DMS53 treated with DMSO at 0.1 percent for 48 hours (cell line): ENCODE measurements at regions not wholly inside any gene's neighbourhood (a gene's known extent, or its start where the extent isn't known, plus 50 kb on each side); places are given as distances from the start of the nearest gene placed in this dataset.
"Not testable (repeated sequence)": the region's sequence is repeated elsewhere in the genome, so short reads cannot be mapped to it uniquely, and the experiment has no call there.

Source experiments
- DNase-seq: peaks from one replicate; lab custom pipeline; 2025; ENCODE audit not compliant: unreplicated experiment; lab: John Stamatoyannopoulos, UW

DNA sequence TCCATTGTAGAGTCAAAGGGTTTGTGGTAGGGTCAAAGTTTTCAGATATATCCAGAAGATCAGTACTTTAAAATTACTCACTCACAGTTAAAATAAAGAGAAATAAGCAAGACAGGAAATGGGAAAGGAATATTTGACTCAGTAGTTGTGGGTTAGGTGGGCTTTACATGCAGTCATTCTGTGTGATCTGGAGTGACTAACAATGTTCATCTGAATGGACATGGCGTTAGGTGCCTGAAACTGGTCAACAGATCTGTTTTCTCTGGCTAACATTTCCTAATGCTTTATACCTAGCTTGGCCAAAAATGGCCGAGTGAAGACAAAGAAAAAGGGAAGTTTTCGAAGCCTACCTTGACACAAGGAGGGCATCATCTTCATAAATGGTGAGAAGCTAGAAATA is 133.4 kb upstream of the SATB1 start:
- no peak for DNase-seq

DNA sequence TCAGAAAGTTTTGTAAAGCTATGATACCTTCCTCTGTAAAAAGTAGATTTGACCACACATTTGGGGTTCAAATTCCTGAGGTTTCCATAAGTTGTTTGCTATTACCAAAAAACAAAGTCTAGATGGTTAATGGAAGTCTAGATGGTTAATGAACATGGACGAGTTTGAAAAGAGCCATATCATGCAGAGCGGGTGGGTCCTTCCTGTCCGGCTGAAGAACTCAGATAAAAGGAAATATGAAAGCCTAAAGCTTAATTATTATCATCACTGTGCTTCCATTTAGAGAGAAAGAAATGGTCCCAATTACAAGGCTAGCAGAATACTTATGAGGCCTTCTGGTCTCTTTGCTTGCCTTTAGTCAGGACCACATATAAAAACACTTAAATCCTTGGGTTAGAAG is 132.1 kb upstream of the SATB1 start:
- no peak for DNase-seq

DNA sequence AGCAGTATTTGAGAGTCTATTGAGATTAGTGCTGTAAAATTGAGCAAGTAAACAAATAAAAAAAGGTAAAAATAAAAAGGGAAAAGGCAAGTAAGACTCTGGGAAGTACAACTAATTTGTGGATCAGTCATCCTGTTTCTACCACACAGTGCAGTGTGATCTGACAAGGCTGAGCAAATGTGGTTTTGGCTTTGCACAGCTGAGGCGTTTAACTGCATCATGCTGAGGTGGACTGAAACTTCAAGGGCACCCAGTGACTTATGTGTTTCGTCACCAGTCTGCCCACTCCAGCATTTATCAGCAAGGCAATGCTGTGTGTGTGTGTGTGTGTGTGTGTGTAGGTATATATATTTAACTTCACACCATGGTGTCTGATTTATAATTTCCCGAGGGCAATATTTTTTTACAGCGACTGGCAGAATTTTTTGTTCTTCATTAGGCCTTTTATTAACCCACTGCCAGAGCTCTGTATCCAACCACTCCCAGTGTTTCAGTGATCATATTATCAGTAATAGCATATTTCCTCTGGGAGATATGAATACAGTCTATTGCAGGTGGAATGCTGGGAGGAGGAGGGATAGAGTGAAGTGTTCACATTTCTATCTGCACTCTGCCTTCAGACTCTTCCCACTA is 131.5 kb upstream of the SATB1 start:
- no peak for DNase-seq

DNA sequence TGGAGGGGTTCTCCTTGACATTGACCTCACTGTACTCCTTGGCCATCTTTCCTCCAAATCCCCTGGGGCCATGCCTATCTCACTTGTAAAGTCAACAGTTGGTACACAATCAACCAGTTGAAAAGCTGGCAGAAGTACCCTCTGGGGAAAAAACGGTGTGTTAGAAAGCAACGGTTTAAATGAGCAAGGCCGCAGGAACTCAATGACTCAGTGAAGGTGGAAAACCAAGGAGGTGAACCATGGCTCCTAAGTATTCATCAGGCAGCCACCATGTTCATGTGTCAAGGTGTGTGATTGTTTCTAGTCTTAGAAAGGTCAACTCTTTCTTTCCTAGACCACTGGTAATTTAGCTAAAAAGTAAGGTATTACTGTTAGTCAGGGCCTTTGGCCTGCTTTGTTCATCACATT is 130.9 kb upstream of the SATB1 start:
- DNase-seq, result no peak

DNA sequence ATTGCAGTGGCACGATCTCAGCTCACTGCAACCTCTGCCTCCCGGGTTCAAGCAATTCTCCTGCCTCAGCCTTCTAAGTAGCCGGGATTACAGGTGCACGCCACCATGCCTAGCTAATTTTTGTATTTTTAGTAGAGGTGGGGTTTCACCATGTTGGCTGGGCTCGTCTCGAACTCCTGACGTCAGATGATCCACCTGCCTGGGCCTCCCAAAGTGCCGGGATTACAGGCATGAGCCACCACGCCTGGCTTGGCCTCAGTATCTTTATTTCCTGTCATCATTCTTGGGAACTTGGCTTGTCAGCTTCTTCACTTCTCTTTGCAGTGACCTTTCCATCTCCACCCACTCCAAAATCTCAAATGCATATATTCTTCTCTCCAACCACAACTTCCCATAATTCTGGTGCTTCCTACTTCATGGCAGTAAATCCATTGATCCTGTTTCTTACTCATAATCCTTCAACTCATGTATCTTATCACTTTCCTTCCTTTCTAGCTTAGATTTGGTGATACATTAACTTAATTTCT is 127.5 kb upstream of the SATB1 start:
- DNase-seq, result not testable (repeated sequence)

DNA sequence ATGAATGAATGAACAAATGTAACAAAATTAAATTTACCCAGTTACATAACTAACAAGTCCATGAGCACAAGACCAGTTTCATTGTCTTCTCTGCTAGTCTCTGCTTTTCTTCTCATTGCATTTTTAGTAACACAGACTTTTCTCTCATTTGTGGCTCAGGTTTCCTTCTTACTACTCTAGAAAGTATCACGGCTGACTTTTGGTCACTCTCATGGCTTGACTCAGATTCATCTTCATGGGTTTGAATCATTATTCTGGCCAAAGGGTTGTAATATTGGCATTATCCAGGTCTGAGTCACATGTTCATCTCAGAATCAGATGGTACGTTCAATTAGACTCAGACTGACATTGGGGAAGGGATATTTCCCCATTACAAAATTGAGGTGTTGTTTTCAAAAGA is 121.5 kb upstream of the SATB1 start:
- no peak for DNase-seq

DNA sequence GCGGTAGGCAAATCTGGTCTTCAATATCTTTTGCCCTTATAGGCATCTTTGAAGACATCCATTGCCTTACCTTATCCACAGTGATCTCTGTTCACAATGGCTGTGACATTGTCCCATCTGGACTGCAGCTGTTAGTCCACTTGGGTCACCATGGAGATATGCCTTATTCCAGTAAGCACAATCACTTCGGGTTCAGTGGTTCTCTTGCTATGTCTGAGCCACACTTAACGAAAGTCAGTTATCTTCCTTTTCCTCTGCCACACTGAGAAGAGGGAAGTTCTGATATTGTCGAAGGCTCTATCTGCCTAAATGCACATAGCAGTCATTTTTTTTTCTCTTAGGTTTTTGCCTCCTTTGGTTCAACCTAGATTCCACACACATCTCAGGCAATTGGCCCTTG is 119.0 kb upstream of the SATB1 start:
- DNase-seq, result no peak

DNA sequence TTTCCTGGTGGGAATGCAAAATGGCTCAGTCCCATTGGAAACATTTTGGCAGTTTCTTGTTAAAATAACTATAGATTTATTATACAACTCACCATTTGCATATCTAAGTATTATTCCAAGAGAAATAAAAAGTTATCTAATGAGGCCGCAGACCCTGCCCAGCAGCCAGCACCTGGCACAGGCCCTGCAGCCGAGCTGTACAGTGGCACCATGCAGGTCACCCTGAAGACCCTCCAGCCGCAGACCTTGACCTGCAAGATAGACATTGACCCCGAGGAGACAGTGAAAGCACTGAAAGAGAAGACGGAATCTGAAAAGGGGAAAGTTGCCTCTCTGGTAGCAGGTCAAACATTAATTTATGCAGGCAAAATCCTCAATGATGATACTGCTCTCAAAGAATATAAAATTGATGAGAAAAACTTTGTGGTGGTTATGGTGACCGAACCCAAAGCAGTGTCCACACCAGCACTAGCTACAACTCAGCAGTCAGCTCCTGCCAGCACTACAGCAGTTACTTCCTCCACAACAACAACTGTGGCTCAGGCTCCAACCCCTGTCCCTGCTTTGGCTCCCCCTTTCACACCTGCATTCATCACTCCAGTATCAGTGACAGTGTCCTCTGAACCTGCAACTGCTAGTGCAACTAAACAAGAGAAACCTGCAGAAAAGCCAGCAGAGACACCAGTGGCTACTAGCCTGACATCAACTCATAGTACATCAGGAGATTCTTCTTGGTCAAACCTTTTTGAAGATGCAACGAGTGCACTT is 113.5 kb upstream of the SATB1 start:
- DNase-seq, result no peak

DNA sequence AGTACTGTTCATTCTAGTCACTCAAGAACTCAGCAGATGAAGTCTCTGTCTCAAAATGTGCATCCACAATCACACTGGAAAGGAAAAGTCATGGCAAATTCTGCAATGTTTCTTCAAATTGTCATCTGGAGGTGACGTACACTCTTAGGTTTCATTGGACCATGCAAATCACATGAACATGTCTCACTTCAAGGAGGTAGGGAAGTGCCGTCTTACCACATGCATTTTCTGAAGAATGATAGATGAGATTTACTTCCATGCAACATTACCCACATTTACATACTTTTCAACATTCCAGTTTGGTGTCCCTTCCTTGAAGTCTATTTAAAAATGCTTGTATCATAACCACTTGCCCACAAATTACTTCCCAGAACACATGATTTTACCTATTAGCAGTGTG is 107.9 kb upstream of the SATB1 start:
- no peak for DNase-seq

DNA sequence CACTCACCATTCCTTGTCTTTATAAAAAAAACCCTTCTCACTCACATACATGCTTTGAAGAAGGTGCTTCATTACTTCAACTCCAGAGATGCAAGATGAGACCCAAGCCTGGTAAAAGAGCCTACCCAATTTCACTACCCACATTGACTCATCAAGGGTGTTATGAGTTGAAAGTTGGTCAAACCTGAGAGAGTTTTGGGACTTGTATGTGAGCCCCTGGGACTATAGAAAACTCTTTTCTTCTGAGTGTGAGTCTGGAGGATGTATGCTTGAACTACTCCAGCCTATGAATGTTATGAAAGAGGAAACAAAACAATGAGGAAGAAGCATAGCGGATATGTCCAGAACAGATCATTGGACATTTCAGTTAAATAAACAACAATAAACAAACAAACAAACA is 106.5 kb upstream of the SATB1 start:
- no peak for DNase-seq

DNA sequence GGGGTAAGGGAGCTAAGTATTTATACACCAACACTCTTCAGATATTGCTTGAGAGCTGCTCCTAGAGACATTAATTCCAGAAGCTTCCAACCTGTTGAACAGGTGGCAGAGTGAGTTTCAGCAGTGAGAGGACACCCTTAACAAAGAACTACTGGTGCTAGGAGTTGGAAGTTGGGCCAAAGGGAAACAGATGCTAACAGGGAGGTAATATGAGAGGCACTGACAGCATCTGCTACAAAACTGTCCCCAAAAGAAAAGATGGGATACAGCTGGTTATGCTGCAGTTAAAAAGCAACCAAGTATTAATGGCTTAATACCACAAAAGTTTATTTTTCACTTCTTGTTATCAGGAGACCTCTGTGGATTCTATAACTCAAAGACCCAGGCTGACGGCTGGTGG is 104.5 kb upstream of the SATB1 start:
- DNase-seq, result no peak

DNA sequence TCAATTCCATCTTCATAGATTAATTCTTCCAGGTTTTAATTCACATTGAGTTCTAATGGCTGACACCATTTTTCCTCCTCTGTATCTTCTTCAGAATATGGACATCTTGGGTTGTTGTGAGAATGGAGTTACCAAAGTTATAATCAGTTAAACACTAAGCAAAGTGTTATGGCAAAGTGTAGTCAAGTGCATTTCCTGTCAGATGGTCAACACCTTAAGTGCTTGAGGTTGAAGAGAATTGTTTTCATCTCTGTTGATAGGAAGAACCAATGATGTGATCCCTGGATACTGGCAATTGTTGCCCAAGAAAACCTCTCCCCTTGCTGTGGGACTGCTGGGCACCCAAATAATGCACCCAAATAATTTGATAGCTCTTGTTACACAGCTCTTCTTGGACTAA is 102.6 kb upstream of the SATB1 start:
- peak; percentile 1 for DNase-seq

DNA sequence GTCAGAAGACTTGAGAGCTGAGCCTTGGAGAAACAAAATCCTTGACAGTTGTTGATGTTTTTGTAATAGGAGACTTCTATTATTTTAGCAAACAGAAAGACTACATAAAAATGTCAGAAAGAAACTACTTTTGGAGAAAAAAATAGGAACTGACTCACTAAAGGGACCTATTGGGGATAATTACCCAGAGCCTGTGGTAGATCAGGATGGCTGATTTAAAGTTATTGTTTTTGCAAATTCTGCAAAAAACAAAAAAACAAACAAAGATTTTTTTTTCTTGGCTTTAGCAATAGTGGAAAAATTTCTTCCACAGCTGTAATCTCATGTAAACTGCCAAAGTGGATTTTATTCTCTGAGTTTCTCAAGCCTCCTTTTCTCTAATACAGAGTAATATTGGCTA is 101.5 kb upstream of the SATB1 start:
- no peak for DNase-seq

DNA sequence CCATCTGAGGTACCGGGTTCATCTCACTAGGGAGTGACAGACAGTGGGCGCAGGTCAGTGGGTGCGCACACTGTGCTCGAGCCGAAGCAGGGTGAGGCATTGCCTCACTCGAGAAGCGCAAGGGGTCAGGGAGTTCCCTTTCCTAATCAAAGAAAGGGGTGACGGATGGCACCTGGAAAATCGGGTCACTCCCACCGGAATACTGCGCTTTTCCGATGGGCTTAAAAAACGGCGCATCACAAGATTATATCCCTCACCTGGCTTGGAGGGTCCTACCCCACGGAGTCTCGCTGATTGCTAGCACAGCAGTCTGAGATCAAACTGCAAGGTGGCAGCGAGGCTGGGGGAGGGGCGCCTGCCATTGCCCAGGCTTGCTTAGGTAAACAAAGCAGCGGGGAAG is 91.0 kb upstream of the SATB1 start:
- not testable (repeated sequence) for DNase-seq

DNA sequence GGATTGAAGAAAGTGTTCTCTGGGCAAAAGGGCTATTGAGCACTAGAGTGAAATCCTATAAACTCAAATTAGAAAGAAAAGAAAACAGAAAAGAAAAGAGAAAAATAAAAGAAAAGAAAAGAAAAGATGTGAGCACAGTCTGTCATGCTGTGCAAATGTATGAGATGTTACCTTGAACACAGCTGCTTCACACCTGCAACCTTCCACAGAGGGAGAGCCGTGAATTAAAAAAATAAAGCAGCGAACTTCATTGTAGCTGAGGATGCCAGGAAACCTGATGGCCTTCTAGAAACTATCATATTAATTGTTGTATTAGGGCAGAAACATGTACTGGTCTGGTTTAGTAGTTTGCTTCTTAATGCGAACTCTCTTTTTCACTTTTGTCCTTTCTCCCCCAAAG is 88.0 kb upstream of the SATB1 start:
- no peak for DNase-seq

DNA sequence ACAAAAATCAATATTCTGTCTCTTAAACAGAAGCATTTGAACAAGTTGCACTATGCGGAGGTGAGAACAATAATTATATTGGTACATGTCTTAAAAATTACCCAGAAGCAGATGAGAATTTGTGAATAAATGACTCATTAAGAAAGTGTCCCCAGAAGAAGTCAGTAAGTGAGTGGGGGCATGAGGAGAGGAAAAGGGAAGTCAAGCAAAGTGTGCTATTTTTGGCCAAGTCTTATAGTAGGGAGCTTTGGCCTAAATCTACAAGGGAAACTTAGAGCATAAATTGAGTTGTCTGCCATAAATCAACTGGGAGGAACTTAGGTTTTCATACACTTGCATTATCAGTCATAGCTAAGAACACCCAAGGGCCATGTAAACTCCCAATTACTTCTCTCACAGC is 86.9 kb upstream of the SATB1 start:
- DNase-seq, result no peak

DNA sequence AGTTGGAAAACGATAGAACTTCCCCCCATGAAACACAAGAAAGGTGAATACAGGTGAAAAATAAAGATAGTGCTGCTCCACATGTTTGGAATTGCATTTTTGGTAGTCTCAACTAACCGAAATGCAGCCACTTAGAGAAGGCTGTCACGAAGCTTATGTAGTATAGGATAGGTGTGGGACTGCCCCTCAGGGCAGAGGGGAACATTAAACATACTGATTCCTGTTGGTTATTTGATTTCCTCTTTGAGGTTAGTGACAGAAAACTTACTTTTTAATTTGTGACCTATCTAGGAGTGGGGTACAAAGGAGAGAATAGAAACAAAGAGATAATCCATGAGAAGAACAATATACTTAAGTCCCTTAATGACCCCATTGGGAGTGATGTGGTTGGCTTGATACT is 85.8 kb upstream of the SATB1 start:
- DNase-seq, result no peak

DNA sequence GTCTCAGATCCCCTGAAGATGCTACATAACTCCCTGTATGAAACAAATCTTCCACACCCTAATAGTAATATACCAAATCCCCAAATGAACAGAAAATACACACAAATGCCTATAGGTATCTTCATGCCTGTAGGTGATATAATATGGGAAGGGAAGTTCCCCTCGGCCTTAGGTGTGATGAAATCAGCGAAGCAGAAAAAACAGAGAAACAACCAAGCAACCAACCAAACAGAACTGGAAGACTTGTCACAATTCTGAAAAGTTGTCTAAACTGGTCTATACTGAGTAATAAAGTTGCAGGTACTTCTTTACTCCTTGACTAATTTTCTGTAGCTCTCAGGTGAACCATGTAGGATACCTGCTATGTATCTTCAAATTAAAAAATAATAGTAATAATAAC is 82.2 kb upstream of the SATB1 start:
- DNase-seq, result no peak

DNA sequence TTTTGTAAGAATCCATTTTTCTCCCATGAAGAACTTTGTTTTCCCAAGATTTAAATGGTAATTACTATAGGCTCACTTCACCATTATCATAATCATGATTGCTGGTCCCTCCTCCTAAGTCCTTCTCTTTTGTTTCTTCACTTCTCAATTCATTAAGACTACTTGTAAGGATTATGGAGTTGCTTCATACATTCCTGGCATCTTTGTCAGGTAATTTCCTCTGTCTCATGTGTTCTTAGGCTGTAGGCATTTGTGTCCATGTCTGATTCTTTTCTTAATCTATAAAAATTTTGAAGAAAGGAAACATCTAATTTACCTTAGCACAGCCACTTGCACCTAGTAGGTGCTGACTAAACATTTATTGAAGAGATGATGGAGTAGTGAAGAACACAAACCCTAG is 79.9 kb upstream of the SATB1 start:
- no peak for DNase-seq

DNA sequence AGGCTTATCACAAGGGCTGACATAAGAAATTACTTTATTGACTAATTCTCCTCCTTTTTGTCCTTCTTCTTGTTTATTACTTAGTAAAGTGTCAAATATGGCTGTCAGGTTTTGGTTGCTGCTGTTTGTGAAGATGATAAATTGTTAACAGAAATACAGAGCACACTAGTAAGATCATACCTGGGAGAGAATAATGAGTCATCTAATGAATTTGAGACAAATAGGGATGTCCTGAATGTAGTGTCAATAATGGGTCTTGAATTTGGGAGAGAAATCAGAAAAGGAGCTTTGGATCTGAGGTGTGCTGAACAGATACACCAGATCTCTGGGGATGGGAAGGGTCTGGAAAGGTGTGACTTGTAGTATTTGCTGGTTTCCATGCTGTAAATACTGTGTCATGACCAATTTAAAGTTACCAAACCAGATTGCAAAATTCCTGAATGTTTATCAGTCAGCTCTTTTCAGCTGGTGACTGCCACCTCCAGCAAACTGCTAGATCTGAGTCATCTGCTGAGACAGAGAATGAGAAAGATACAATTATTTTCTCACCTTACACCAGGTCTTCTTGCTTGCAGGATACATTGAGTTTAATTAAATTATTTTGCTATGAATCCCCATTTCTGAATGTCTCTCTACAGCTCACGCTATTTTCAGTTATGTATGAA is 76.7 kb upstream of the SATB1 start:
- DNase-seq, result no peak

DNA sequence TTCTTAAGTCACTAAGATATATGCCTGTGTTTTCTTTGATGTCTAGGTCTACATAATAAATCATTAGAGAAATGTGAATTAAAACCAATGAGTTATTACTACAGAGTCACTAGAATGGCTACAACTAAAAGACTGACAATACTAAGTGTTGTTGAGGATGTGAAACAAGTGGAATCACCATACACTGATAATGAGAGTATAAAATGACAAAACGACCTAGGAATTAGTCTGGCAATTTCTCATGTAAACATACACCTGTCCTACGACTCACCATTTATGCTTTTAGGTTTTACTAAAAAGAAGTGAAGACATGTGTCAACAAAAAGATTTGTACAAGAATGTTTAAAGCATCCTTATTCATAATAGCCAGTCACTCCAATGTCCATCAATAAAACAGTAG is 75.2 kb upstream of the SATB1 start:
- DNase-seq, result no peak

DNA sequence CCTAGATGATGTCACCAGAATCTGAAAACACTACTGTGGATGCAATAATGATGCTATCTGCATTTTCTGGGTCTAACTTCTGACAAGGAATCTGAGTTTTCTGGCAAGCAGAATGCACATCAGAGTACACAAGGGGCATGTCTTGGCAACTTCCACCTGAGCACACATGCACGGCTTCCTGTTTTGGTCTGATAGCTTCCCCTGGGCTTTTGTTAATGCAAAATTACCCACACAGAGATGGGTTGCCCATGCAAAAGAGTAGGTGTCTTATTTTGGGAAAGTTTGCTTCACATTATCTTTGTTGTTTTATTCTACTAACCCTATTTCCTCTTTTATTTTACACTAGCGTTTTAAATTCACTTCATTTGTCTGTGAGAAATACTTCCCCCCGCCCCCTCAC is 74.2 kb upstream of the SATB1 start:
- no peak for DNase-seq
